ENCODE measurements at regions not wholly inside any gene's neighbourhood (a gene's known extent, or its start where the extent isn't known, plus 50 kb on each side); places are given as distances from the start of the nearest gene placed in this dataset.

DNA sequence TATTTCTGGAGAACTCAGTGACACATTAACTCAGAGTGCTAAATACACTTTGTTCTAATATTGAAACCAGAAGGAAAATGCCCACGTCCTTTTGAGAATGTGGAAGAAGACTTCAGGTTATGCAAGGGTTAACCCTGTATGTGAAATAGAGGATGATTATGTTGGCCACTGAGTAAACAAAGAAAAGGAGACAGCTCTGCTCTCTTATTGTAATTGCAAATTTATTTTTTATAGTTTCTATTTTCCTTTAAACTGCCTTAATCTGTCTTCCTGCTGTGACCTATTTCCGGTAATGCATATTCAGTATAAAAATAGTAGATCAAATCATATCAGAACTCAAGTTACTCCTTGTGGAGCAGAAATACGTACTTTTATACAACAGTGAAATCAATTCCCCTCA lies 1239.2 kb downstream of the ROBO2 start:
- Histone ChIP-seq H3K9me3 (no peaks in the 10 kb centered on the region), H3K36me3 (no peaks in the 10 kb centered on the region), H3K27me3 (no peaks in the 10 kb centered on the region), H3K4me3 (no peak overlapping the region), H3K27ac (no peak overlapping the region), H3K4me1 (no peaks in the 10 kb centered on the region)
- TF ChIP-seq POLR2A (IDR thresholded peaks at IDR 0.05) (no peak), POLR2AphosphoS5 (IDR thresholded peaks at IDR 0.05; ENCODE audit: insufficient read depth in 1 of 2, low read depth in 1 of 2) (no peak), CTCF (IDR thresholded peaks at IDR 0.05) (no peak)
- no peak for DNase-seq (ENCODE audit: extremely low spot score in 2 of 2)
- intact Hi-C loops (cut with DNase I) = no loop called here

GRCh38 chr3:78281381-78281780 lies 1241.5 kb downstream of the ROBO2 start:
- Histone ChIP-seq H3K36me3 (no peaks in the 10 kb centered on the region), H3K27ac (no peak overlapping the region), H3K27me3 (no peaks in the 10 kb centered on the region), H3K4me3 (no peak overlapping the region), H3K4me1 (no peaks in the 10 kb centered on the region), H3K9me3 (no peaks in the 10 kb centered on the region)
- no peak for DNase-seq (ENCODE audit: extremely low spot score in 2 of 2)
- intact Hi-C loops (cut with DNase I) = no loop called here
- no peak for TF ChIP-seq CTCF (IDR thresholded peaks at IDR 0.05)
- no peak for TF ChIP-seq POLR2AphosphoS5 (IDR thresholded peaks at IDR 0.05; ENCODE audit: insufficient read depth in 1 of 2, low read depth in 1 of 2)
- no peak for TF ChIP-seq POLR2A (IDR thresholded peaks at IDR 0.05)

GRCh38 chr3:78283994-78284393 lies 1244.1 kb downstream of the ROBO2 start:
- H3K27ac ChIP-seq = no peak overlapping the region
- no peaks in the 10 kb centered on the region for H3K27me3 ChIP-seq
- TF ChIP-seq CTCF (IDR thresholded peaks at IDR 0.05) (no peak), POLR2A (IDR thresholded peaks at IDR 0.05) (no peak), POLR2AphosphoS5 (IDR thresholded peaks at IDR 0.05; ENCODE audit: insufficient read depth in 1 of 2, low read depth in 1 of 2) (no peak)
- intact Hi-C loops (cut with DNase I) = no loop called here
- no peak for DNase-seq (ENCODE audit: extremely low spot score in 2 of 2)
- H3K9me3 ChIP-seq = no peaks in the 10 kb centered on the region
- H3K4me3 ChIP-seq = no peak overlapping the region
- H3K4me1 ChIP-seq = no peaks in the 10 kb centered on the region
- H3K36me3 ChIP-seq = no peaks in the 10 kb centered on the region

DNA sequence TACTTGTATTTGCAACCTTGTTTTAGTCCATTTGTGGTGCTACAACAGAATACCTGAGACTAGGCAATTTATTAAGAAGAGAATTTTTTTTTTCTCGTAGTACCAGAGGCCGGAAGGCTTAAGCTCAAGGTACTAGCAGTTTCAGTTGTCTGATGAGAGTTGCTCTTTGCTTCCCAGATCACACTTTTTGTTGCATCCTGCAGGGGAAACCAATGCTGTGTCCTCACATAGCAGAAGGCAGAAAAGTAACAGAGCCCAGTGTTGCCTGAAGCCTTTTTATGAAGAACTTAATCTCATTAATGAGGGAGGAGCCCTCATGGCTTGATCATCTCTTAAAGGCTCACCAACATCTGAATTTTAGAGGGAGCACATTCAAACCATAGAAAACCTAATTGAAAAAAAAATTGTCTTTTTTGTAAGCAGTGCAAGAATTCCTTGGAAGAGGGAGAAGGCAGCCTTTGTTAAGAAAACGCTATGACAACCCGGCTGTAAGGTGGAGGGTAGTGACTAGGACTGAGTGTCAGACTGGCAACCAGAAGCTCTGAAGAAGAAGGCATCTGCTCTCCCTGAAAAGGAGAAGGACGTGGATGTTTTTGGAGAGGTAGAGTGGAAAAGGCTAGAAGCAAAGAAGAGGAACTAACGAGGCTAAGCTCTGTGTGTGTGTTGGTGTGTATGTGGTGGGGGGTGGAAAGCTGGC lies 1245.3 kb downstream of the ROBO2 start:
- intact Hi-C loops (cut with DNase I) = no loop called here
- TF ChIP-seq POLR2A (IDR thresholded peaks at IDR 0.05) (no peak), CTCF (IDR thresholded peaks at IDR 0.05) (no peak), POLR2AphosphoS5 (IDR thresholded peaks at IDR 0.05; ENCODE audit: insufficient read depth in 1 of 2, low read depth in 1 of 2) (no peak)
- DNase-seq (ENCODE audit: extremely low spot score in 2 of 2) = no peak
- Histone ChIP-seq H3K27me3 (no peaks in the 10 kb centered on the region), H3K36me3 (no peaks in the 10 kb centered on the region), H3K4me1 (no peaks in the 10 kb centered on the region), H3K27ac (no peak overlapping the region), H3K9me3 (no peaks in the 10 kb centered on the region), H3K4me3 (no peak overlapping the region)

DNA sequence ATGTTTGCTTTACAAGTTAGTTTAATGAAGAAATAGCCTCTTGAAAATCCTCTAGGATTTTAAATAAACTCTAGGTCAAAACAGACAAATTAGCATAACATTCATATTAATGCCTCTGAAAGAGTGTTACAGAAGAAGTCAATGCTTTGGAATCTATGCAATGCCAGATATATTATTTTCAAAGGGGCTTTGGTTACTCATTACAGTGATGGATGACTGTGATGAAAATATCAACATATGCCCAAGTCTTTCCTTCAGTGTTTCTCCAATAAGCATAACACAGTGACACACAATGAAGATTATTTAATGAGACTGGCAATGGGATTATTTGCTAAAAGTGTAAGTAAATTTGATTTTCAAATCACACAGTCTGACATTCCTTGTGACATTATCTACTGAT lies 1247.2 kb downstream of the ROBO2 start:
- DNase-seq (ENCODE audit: extremely low spot score in 2 of 2) = no peak
- TF ChIP-seq POLR2AphosphoS5 (IDR thresholded peaks at IDR 0.05; ENCODE audit: insufficient read depth in 1 of 2, low read depth in 1 of 2) = no peak
- no peak for TF ChIP-seq POLR2A (IDR thresholded peaks at IDR 0.05)
- no peak for TF ChIP-seq CTCF (IDR thresholded peaks at IDR 0.05)
- Histone ChIP-seq H3K4me1 (no peaks in the 10 kb centered on the region), H3K4me3 (no peak overlapping the region), H3K27me3 (no peaks in the 10 kb centered on the region), H3K9me3 (no peaks in the 10 kb centered on the region), H3K36me3 (no peaks in the 10 kb centered on the region), H3K27ac (no peak overlapping the region)
- intact Hi-C loops (cut with DNase I) = no loop called here

Measured in vagina (tissue), 2 donors.